SH-SY5Y (cell line): ENCODE measurements at regions not wholly inside any gene's neighbourhood (a gene's known extent, or its start where the extent isn't known, plus 50 kb on each side); places are given as distances from the start of the nearest gene placed in this dataset.

Source experiments
- GATA2 ChIP-seq: IDR thresholded peaks from 2 replicates; pipeline ENCODE4 v1.6.1; 2011; ENCODE audit warnings: mild to moderate bottlenecking, low read depth, low read length
- GATA3 ChIP-seq: IDR thresholded peaks from 2 replicates; pipeline ENCODE4 v1.6.1; 2011; ENCODE audit warnings: low read depth, mild to moderate bottlenecking, low read length, moderate library complexity

- no peak for TF ChIP-seq GATA3
- no peak for TF ChIP-seq GATA2
Observed at GRCh38 chr11:71102251-71102995, 150.0 kb downstream of the SHANK2 start.
